Caco-2 (cell line): ENCODE measurements at regions not wholly inside any gene's neighbourhood (a gene's known extent, or its start where the extent isn't known, plus 50 kb on each side); places are given as distances from the start of the nearest gene placed in this dataset.

Experiments used
- BruUV-seq: library from RNA; stranded (reverse); fragments of 400-500 nt; replicated peaks from 2 replicates; lab custom pipeline; 2021; lab: Mats Ljungman, UMichigan
- CTCF ChIA-PET: fragments of 300-600 bp; sonication (Branson Sonifier 250); formaldehyde crosslinking; loops from one replicate; lab custom pipeline; 2022; ENCODE audit warnings: antibody characterized with exemption; lab: Charles Lee
- POLR2A ChIA-PET: fragments of 300-600 bp; sonication (Branson Sonifier 250); formaldehyde crosslinking; loops from one replicate; lab custom pipeline; 2022; ENCODE audit warnings: antibody characterized with exemption; lab: Charles Lee
- DNase-seq, 2 experiments: peaks; one replicate each; pipeline versions ENCODE4 v3.0.0 to v3.0.0-alpha.2; 2020 to 2022
- H3K27me3 ChIP-seq: replicated peaks from 2 replicates; pipeline ENCODE4 v1.6.0; 2011; ENCODE audit warnings: low read length; ENCODE audit not compliant: control insufficient read depth, insufficient read depth
- H3K36me3 ChIP-seq: 2 replicates; pipeline ENCODE4 v1.5.1; 2011; ENCODE audit warnings: low read length; ENCODE audit not compliant: control insufficient read depth, insufficient read depth
- H3K4me1 ChIP-seq: fragments of 250-450 bp; sonication (Bioruptor Pico); 2 replicates; pipeline ENCODE4 v1.5.1; 2020; ENCODE audit warnings: mild to moderate bottlenecking
- H3K4me3 ChIP-seq: 2 replicates; pipeline ENCODE4 v1.5.1; 2011; ENCODE audit warnings: low read depth, mild to moderate bottlenecking, control low read depth, low read length
- H3K9me3 ChIP-seq: fragments of 250-450 bp; sonication (Bioruptor Pico); 2 replicates; pipeline ENCODE4 v1.5.1; 2020; ENCODE audit warnings: mild to moderate bottlenecking, moderate library complexity
- H3K27ac Mint-ChIP-seq: one replicate; pipeline ENCODE4 v1.8.0; 2022; ENCODE audit warnings: mixed read lengths; ENCODE audit not compliant: unreplicated experiment
- H3K27me3 Mint-ChIP-seq: one replicate; pipeline ENCODE4 v1.8.0; 2022; ENCODE audit warnings: mixed read lengths; ENCODE audit not compliant: insufficient read depth, unreplicated experiment
- H3K36me3 Mint-ChIP-seq: one replicate; pipeline ENCODE4 v1.8.0; 2022; ENCODE audit warnings: mild to moderate bottlenecking, mixed read lengths; ENCODE audit not compliant: insufficient read depth, unreplicated experiment
- H3K4me1 Mint-ChIP-seq: one replicate; pipeline ENCODE4 v1.8.0; 2022; ENCODE audit warnings: low read depth, mixed read lengths; ENCODE audit not compliant: unreplicated experiment
- H3K4me3 Mint-ChIP-seq: one replicate; pipeline ENCODE4 v1.8.0; 2022; ENCODE audit warnings: mild to moderate bottlenecking, moderate library complexity, mixed read lengths; ENCODE audit not compliant: unreplicated experiment
- H3K9me3 Mint-ChIP-seq: one replicate; pipeline ENCODE4 v1.8.0; 2022; ENCODE audit warnings: mixed read lengths; ENCODE audit not compliant: unreplicated experiment
- CTCF ChIP-seq, 2 experiments: fragments of 200-600 bp in 1 of 2; IDR thresholded peaks; 1 replicate in 1 of 2; 2 replicates in 1 of 2; pipeline versions ENCODE4 v1.5.1 to v1.8.0; 2011 to 2022; ENCODE audit warnings: antibody characterized with exemption in 1 of 2, control low read depth in 1 of 2, inconsistent platforms in 1 of 2, low read depth in 1 of 2, low read length in 1 of 2, mild to moderate bottlenecking in 1 of 2, moderate library complexity in 1 of 2; ENCODE audit not compliant: insufficient read depth in 1 of 2, severe bottlenecking in 1 of 2, unreplicated experiment in 1 of 2
- intact Hi-C: fragments of 100-400 bp; cut with micrococcal nuclease; formaldehyde crosslinking; loops from one replicate; pipeline ENCODE4 v1.10.0; 2022; ENCODE audit not compliant: unreplicated experiment

GRCh38 chr1:60740154-60740553 is 342.2 kb upstream of the NFIA start:
- Histone ChIP-seq H3K9me3 (no peaks in the 10 kb centered on the region), H3K36me3 (no peaks in the 10 kb centered on the region), H3K4me3 (no peak overlapping the region), H3K4me1 (no peaks in the 10 kb centered on the region), H3K27me3 (no peaks in the 10 kb centered on the region)
- no TSS peak for BruUV-seq
- Mint-ChIP-seq H3K4me3 (no peak overlapping the region), H3K27me3 (peaks cover 4% of the 10 kb centered on the region), H3K36me3 (no peaks in the 10 kb centered on the region), H3K9me3 (no peaks in the 10 kb centered on the region), H3K27ac (no peak overlapping the region), H3K4me1 (no peaks in the 10 kb centered on the region)
- no peak for DNase-seq
- ChIA-PET CTCF (no interaction called here), POLR2A (no interaction called here)
- TF ChIP-seq CTCF (IDR thresholded peaks at IDR 0.05; ENCODE audit: insufficient read depth in 1 of 2, low read depth in 1 of 2, low read length in 1 of 2, severe bottlenecking in 1 of 2, unreplicated experiment in 1 of 2), result no peak
- intact Hi-C loops, result no loop called here

GRCh38 chr1:60739729-60740128 is 342.6 kb upstream of the NFIA start:
- Histone ChIP-seq H3K4me3 (no peak overlapping the region), H3K36me3 (no peaks in the 10 kb centered on the region), H3K4me1 (no peaks in the 10 kb centered on the region), H3K27me3 (no peaks in the 10 kb centered on the region), H3K9me3 (no peaks in the 10 kb centered on the region)
- ChIA-PET POLR2A (no interaction called here), CTCF (no interaction called here)
- no peaks in the 10 kb centered on the region for H3K36me3 Mint-ChIP-seq
- H3K4me3 Mint-ChIP-seq, result no peak overlapping the region
- peaks cover 4% of the 10 kb centered on the region for H3K27me3 Mint-ChIP-seq
- no peaks in the 10 kb centered on the region for H3K9me3 Mint-ChIP-seq
- H3K4me1 Mint-ChIP-seq, result no peaks in the 10 kb centered on the region
- no peak for DNase-seq
- no peak for TF ChIP-seq CTCF (IDR thresholded peaks at IDR 0.05; ENCODE audit: insufficient read depth in 1 of 2, low read depth in 1 of 2, low read length in 1 of 2, severe bottlenecking in 1 of 2, unreplicated experiment in 1 of 2)
- H3K27ac Mint-ChIP-seq, result no peak overlapping the region
- intact Hi-C loops, result no loop called here
- no TSS peak for BruUV-seq

- ChIA-PET POLR2A (interaction anchor here (0.5 kb wide), 1 partner anchor 342 kb away, joined by 8 read pairs; no protein-coding TSS in a partner anchor), CTCF (no interaction called here)
- intact Hi-C loops, result no loop called here
- no peaks in the 10 kb centered on the region for H3K27me3 ChIP-seq
- Mint-ChIP-seq H3K4me3 (no peak overlapping the region), H3K27ac (no peak overlapping the region), H3K36me3 (no peaks in the 10 kb centered on the region), H3K27me3 (peaks cover 3% of the 10 kb centered on the region), H3K4me1 (no peaks in the 10 kb centered on the region), H3K9me3 (no peaks in the 10 kb centered on the region)
- no peaks in the 10 kb centered on the region for H3K36me3 ChIP-seq
- no TSS peak for BruUV-seq
- DNase-seq, result no peak
- H3K4me3 ChIP-seq, result no peak overlapping the region
- no peaks in the 10 kb centered on the region for H3K4me1 ChIP-seq
- no peaks in the 10 kb centered on the region for H3K9me3 ChIP-seq
- TF ChIP-seq CTCF (IDR thresholded peaks at IDR 0.05; ENCODE audit: insufficient read depth in 1 of 2, low read depth in 1 of 2, low read length in 1 of 2, severe bottlenecking in 1 of 2, unreplicated experiment in 1 of 2), result no peak
These were observed 349.4 kb upstream of the NFIA start for GRCh38 chr1:60732977-60733401.
